MG63 (cell line): ENCODE measurements at regions not wholly inside any gene's neighbourhood (a gene's known extent, or its start where the extent isn't known, plus 50 kb on each side); places are given as distances from the start of the nearest gene placed in this dataset.

Experiments
- DNase-seq: peaks from one replicate; pipeline ENCODE4 v3.0.0-alpha.2; 2020
- H3K27me3 ChIP-seq: fragments of 250-450 bp; sonication (Bioruptor Pico); 2 replicates; pipeline ENCODE4 v1.5.1; 2020; ENCODE audit warnings: mild to moderate bottlenecking, moderate library complexity
- H3K36me3 ChIP-seq: fragments of 250-450 bp; sonication (Bioruptor Pico); 2 replicates; pipeline ENCODE4 v1.5.1; 2020; ENCODE audit warnings: mild to moderate bottlenecking, moderate library complexity
- H3K4me3 ChIP-seq: fragments of 250-450 bp; sonication (Bioruptor Pico); 2 replicates; pipeline ENCODE4 v1.5.1; 2020; ENCODE audit warnings: mild to moderate bottlenecking, moderate library complexity
- H3K9me3 ChIP-seq: fragments of 250-450 bp; sonication (Bioruptor Pico); 2 replicates; pipeline ENCODE4 v1.5.1; 2020; ENCODE audit warnings: mild to moderate bottlenecking, moderate library complexity

- no peaks in the 10 kb centered on the region for H3K27me3 ChIP-seq
- no peaks in the 10 kb centered on the region for H3K36me3 ChIP-seq
- DNase-seq = no peak
- H3K4me3 ChIP-seq = no peak overlapping the region
- H3K9me3 ChIP-seq = no peaks in the 10 kb centered on the region
Measured at GRCh38 chr16:79351927-79352326, 248.6 kb downstream of the MAF start.

- Histone ChIP-seq H3K27me3 (no peaks in the 10 kb centered on the region), H3K36me3 (no peaks in the 10 kb centered on the region), H3K4me3 (no peak overlapping the region), H3K9me3 (no peaks in the 10 kb centered on the region)
- DNase-seq = no peak
Measured at GRCh38 chr16:79349803-79350202, 250.7 kb downstream of the MAF start.

GRCh38 chr16:79348521-79349306, 251.8 kb downstream of the MAF start:
- no peak for DNase-seq
- H3K9me3 ChIP-seq = no peaks in the 10 kb centered on the region
- no peaks in the 10 kb centered on the region for H3K36me3 ChIP-seq
- no peak overlapping the region for H3K4me3 ChIP-seq
- H3K27me3 ChIP-seq = no peaks in the 10 kb centered on the region

GRCh38 chr16:79347277-79347676, 253.3 kb downstream of the MAF start:
- Histone ChIP-seq H3K9me3 (no peaks in the 10 kb centered on the region), H3K27me3 (no peaks in the 10 kb centered on the region), H3K4me3 (no peak overlapping the region), H3K36me3 (no peaks in the 10 kb centered on the region)
- DNase-seq = no peak

- no peaks in the 10 kb centered on the region for H3K9me3 ChIP-seq
Measured at GRCh38 chr16:79339863-79340262, 260.7 kb downstream of the MAF start.

GRCh38 chr16:79337906-79338305, 262.6 kb downstream of the MAF start:
- DNase-seq = no peak
- Histone ChIP-seq H3K4me3 (no peak overlapping the region), H3K27me3 (no peaks in the 10 kb centered on the region), H3K9me3 (no peaks in the 10 kb centered on the region), H3K36me3 (no peaks in the 10 kb centered on the region)

More at GRCh38 chr16:79339863-79340262, 260.7 kb downstream of the MAF start:
- Histone ChIP-seq H3K36me3 (no peaks in the 10 kb centered on the region), H3K4me3 (no peak overlapping the region), H3K27me3 (no peaks in the 10 kb centered on the region)
- DNase-seq = no peak

- no peaks in the 10 kb centered on the region for H3K36me3 ChIP-seq
- H3K9me3 ChIP-seq = no peaks in the 10 kb centered on the region
- no peak for DNase-seq
- H3K4me3 ChIP-seq = no peak overlapping the region
- no peaks in the 10 kb centered on the region for H3K27me3 ChIP-seq
Measured at GRCh38 chr16:79336437-79337229, 263.9 kb downstream of the MAF start.

- no peak for DNase-seq
- no peak overlapping the region for H3K4me3 ChIP-seq
- H3K9me3 ChIP-seq = no peaks in the 10 kb centered on the region
- no peaks in the 10 kb centered on the region for H3K27me3 ChIP-seq
- no peaks in the 10 kb centered on the region for H3K36me3 ChIP-seq
Measured at GRCh38 chr16:79334127-79334526, 266.4 kb downstream of the MAF start.

GRCh38 chr16:79331066-79331465, 269.5 kb downstream of the MAF start:
- H3K36me3 ChIP-seq = no peaks in the 10 kb centered on the region
- no peaks in the 10 kb centered on the region for H3K9me3 ChIP-seq
- H3K4me3 ChIP-seq = no peak overlapping the region
- no peaks in the 10 kb centered on the region for H3K27me3 ChIP-seq
- no peak for DNase-seq

GRCh38 chr16:79329967-79330366, 270.6 kb downstream of the MAF start:
- Histone ChIP-seq H3K27me3 (no peaks in the 10 kb centered on the region), H3K9me3 (no peaks in the 10 kb centered on the region), H3K4me3 (no peak overlapping the region), H3K36me3 (no peaks in the 10 kb centered on the region)
- no peak for DNase-seq

- Histone ChIP-seq H3K36me3 (no peaks in the 10 kb centered on the region), H3K4me3 (no peak overlapping the region), H3K27me3 (no peaks in the 10 kb centered on the region), H3K9me3 (no peaks in the 10 kb centered on the region)
- DNase-seq = no peak
Measured at GRCh38 chr16:79329166-79329521, 271.4 kb downstream of the MAF start.

GRCh38 chr16:79328402-79329165, 272.0 kb downstream of the MAF start:
- no peak overlapping the region for H3K4me3 ChIP-seq
- no peak for DNase-seq

GRCh38 chr16:79327836-79328235, 272.7 kb downstream of the MAF start:
- Histone ChIP-seq H3K9me3 (no peaks in the 10 kb centered on the region), H3K27me3 (no peaks in the 10 kb centered on the region), H3K36me3 (no peaks in the 10 kb centered on the region), H3K4me3 (no peak overlapping the region)
- DNase-seq = no peak

More at GRCh38 chr16:79328402-79329165, 272.0 kb downstream of the MAF start:
- no peaks in the 10 kb centered on the region for H3K27me3 ChIP-seq
- H3K9me3 ChIP-seq = no peaks in the 10 kb centered on the region
- H3K36me3 ChIP-seq = no peaks in the 10 kb centered on the region

GRCh38 chr16:79326549-79326948, 274.0 kb downstream of the MAF start:
- H3K4me3 ChIP-seq = no peak overlapping the region
- H3K27me3 ChIP-seq = no peaks in the 10 kb centered on the region
- DNase-seq = no peak
- no peaks in the 10 kb centered on the region for H3K9me3 ChIP-seq
- H3K36me3 ChIP-seq = no peaks in the 10 kb centered on the region

GRCh38 chr16:79325226-79325945, 275.2 kb downstream of the MAF start:
- H3K9me3 ChIP-seq = no peaks in the 10 kb centered on the region
- no peak for DNase-seq
- no peak overlapping the region for H3K4me3 ChIP-seq
- no peaks in the 10 kb centered on the region for H3K27me3 ChIP-seq
- H3K36me3 ChIP-seq = no peaks in the 10 kb centered on the region

- no peaks in the 10 kb centered on the region for H3K9me3 ChIP-seq
- H3K27me3 ChIP-seq = no peaks in the 10 kb centered on the region
- no peak overlapping the region for H3K4me3 ChIP-seq
- DNase-seq = no peak
- H3K36me3 ChIP-seq = no peaks in the 10 kb centered on the region
Measured at GRCh38 chr16:79320956-79321355, 279.6 kb downstream of the MAF start.
